SK-N-SH (cell line): ENCODE measurements at regions not wholly inside any gene's neighbourhood (a gene's known extent, or its start where the extent isn't known, plus 50 kb on each side); places are given as distances from the start of the nearest gene placed in this dataset.

ENCODE experiments used
- CTCF ChIA-PET: fragments of 300-600, 350-600 bp; formaldehyde crosslinking; extraction: SDS; loops from one replicate; lab custom pipeline; 2021; lab: Yijun Ruan, JAX
- POLR2A ChIA-PET: fragments of 350-600 bp; sonication (Branson Sonifier 250); formaldehyde crosslinking; extraction: SDS; loops from one replicate; lab custom pipeline; 2020; ENCODE audit warnings: antibody characterized with exemption, inconsistent platforms; lab: Yijun Ruan, JAX
- DNase-seq: peaks from one replicate; pipeline ENCODE4 v3.0.0; 2012
- H2AFZ ChIP-seq: fragments of 200-600 bp; sonication (generic); 2 replicates; pipeline ENCODE4 v1.8.1; 2016; ENCODE audit warnings: antibody characterized with exemption, mild to moderate bottlenecking, low read depth
- H3F3A ChIP-seq: fragments of 200-600 bp; sonication (generic); replicated peaks from 2 replicates; pipeline ENCODE3; 2016; ENCODE audit warnings: antibody characterized with exemption, mild to moderate bottlenecking; ENCODE audit not compliant: insufficient read depth
- H3K27ac ChIP-seq, 2 experiments: fragments of 200-500 bp in 1 of 2; fragments of 200-600 bp in 1 of 2; sonication (Bioruptor generic) in 1 of 2; sonication (generic), shearing (Covaris generic) in 1 of 2; 2 replicates each; pipeline versions ENCODE4 v1.5.1 to v1.6.1; 2014 to 2016; ENCODE audit warnings: low read depth in 2 of 2, inconsistent platforms in 1 of 2, low read length in 1 of 2, mild to moderate bottlenecking in 1 of 2, mixed read lengths in 1 of 2
- H3K27me3 ChIP-seq: fragments of 200-600 bp; sonication (generic), shearing (Covaris generic); 2 replicates; pipeline ENCODE4 v1.6.1; 2016; ENCODE audit warnings: mixed run types; ENCODE audit not compliant: insufficient read depth
- H3K36me3 ChIP-seq, 2 experiments: fragments of 200-500 bp in 1 of 2; fragments of 200-600 bp in 1 of 2; sonication (Bioruptor generic) in 1 of 2; sonication (generic) in 1 of 2; replicated peaks in 1 of 2; 2 replicates each; pipeline versions ENCODE3 to v1.5.1; 2014 to 2016; ENCODE audit warnings: low read length in 1 of 2, mild to moderate bottlenecking in 1 of 2; ENCODE audit not compliant: insufficient read depth in 2 of 2, control insufficient read depth in 1 of 2
- H3K4me1 ChIP-seq, 2 experiments: fragments of 200-500 bp in 1 of 2; fragments of 200-600 bp in 1 of 2; sonication (Bioruptor generic) in 1 of 2; sonication (generic), shearing (Covaris generic) in 1 of 2; 2 replicates each; pipeline versions ENCODE4 v1.5.1 to v1.6.1; 2014 to 2016; ENCODE audit warnings: low read depth in 1 of 2, low read length in 1 of 2, mixed run types in 1 of 2; ENCODE audit not compliant: insufficient read depth in 2 of 2, control insufficient read depth in 1 of 2
- H3K4me2 ChIP-seq: fragments of 200-600 bp; sonication (generic), shearing (Covaris generic); 2 replicates; pipeline ENCODE4 v1.6.1; 2017; ENCODE audit warnings: mixed run types
- H3K4me3 ChIP-seq, 2 experiments: fragments of 200-500 bp in 1 of 2; fragments of 200-600 bp in 1 of 2; sonication (Bioruptor generic) in 1 of 2; sonication (generic), shearing (Covaris generic) in 1 of 2; 2 replicates each; pipeline versions ENCODE4 v1.5.1 to v1.8.1; 2014 to 2016; ENCODE audit warnings: low read depth in 2 of 2, inconsistent platforms in 1 of 2, low read length in 1 of 2, mild to moderate bottlenecking in 1 of 2, mixed read lengths in 1 of 2, moderate library complexity in 1 of 2
- H3K79me2 ChIP-seq: fragments of 200-600 bp; sonication (generic); 2 replicates; pipeline ENCODE4 v1.8.1; 2017; ENCODE audit warnings: mild to moderate bottlenecking; ENCODE audit not compliant: insufficient read depth
- H3K9ac ChIP-seq: fragments of 200-600 bp; sonication (generic); 2 replicates; pipeline ENCODE4 v1.6.1; 2017; ENCODE audit warnings: mixed run types
- H3K9me2 ChIP-seq: fragments of 200-600 bp; sonication (generic); 2 replicates; pipeline ENCODE4 v1.6.1; 2017; ENCODE audit warnings: mixed run types
- H3K9me3 ChIP-seq: fragments of 200-600 bp; sonication (generic); 2 replicates; pipeline ENCODE4 v1.6.1; 2017; ENCODE audit warnings: mixed run types, mild to moderate bottlenecking, moderate library complexity
- H4K20me1 ChIP-seq: fragments of 200-600 bp; sonication (generic); 2 replicates; pipeline ENCODE4 v1.6.1; 2017; ENCODE audit warnings: mild to moderate bottlenecking, mixed run types; ENCODE audit not compliant: insufficient read depth
- EZH2phosphoT487 ChIP-seq: fragments of 200-600 bp; sonication (generic); IDR thresholded peaks from 2 replicates; pipeline ENCODE4 v1.6.1; 2017; ENCODE audit warnings: low read depth, mixed run types, mild to moderate bottlenecking, antibody characterized with exemption, moderate library complexity, borderline replicate concordance
- GATA2 ChIP-seq: sonication (generic); formaldehyde crosslinking; IDR thresholded peaks from 2 replicates; pipeline ENCODE4 v1.5.0; 2020; ENCODE audit warnings: mild to moderate bottlenecking, missing genetic modification reagents
- IRF3 ChIP-seq: fragments of 150-350 bp; IDR thresholded peaks from 2 replicates; pipeline ENCODE4 v1.6.1; 2016; ENCODE audit warnings: mild to moderate bottlenecking, low read depth, low read length
- MAX ChIP-seq: IDR thresholded peaks from 2 replicates; pipeline ENCODE4 v1.4.0; 2012; ENCODE audit warnings: low read depth
- MEF2A ChIP-seq: IDR thresholded peaks from 2 replicates; pipeline ENCODE4 v1.4.0; 2012; ENCODE audit warnings: low read depth, borderline replicate concordance
- RAD21 ChIP-seq: IDR thresholded peaks from 2 replicates; pipeline ENCODE4 v1.6.1; 2012; ENCODE audit warnings: mild to moderate bottlenecking, low read length
- RCOR1 ChIP-seq: fragments of 150-350 bp; IDR thresholded peaks from 2 replicates; pipeline ENCODE4 v1.6.1; 2017; ENCODE audit warnings: antibody characterized with exemption, low read length
- RFX5 ChIP-seq: IDR thresholded peaks from 2 replicates; pipeline ENCODE4 v1.6.1; 2012; ENCODE audit warnings: mild to moderate bottlenecking, improper control_type of control experiment, low read length
- SIN3A ChIP-seq: IDR thresholded peaks from 2 replicates; pipeline ENCODE4 v1.6.1; 2012; ENCODE audit warnings: low read depth, mild to moderate bottlenecking, low read length, moderate library complexity, borderline replicate concordance
- TAF1 ChIP-seq: IDR thresholded peaks from 2 replicates; pipeline ENCODE4 v1.6.1; 2012; ENCODE audit warnings: low read depth, mild to moderate bottlenecking, low read length, moderate library complexity, borderline replicate concordance
- USF2 ChIP-seq: fragments of 150-350 bp; IDR thresholded peaks from 2 replicates; pipeline ENCODE4 v1.6.1; 2017; ENCODE audit warnings: antibody characterized with exemption, low read length, low read depth, borderline replicate concordance
- WGBS: methylation state at CpG from one replicate; pipeline ENCODE4 v1.1.6; 2017; ENCODE audit warnings: low lambda C conversion rate; 5-methylcytosine and 5-hydroxymethylcytosine counted together
- TF ChIP-seq, protein P1 (sequence below): IDR thresholded peaks from 2 replicates; pipeline ENCODE4 v1.4.0; 2012; ENCODE audit warnings: low read depth, borderline replicate concordance
- TF ChIP-seq, protein P2 (sequence below): IDR thresholded peaks from 2 replicates; pipeline ENCODE4; 2012

- Histone ChIP-seq H3K4me2 (no peak overlapping the region), H3F3A (no peaks in the 10 kb centered on the region), H3K9me3 (no peaks in the 10 kb centered on the region), H3K9me2 (no peaks in the 10 kb centered on the region)
- TF ChIP-seq MAX (no peak), RAD21 (peak; percentile 6; the same call in 1 of the 2 replicates)
- TF ChIP-seq, all 33 proteins: peak for 1
- Histone ChIP-seq H3K79me2 (no peaks in the 10 kb centered on the region), H3K36me3 (no peaks in the 10 kb centered on the region), H3K9ac (no peak overlapping the region), H2AFZ (no peak overlapping the region), H3K27me3 (no peaks in the 10 kb centered on the region), H3K27ac (no peak overlapping the region), H3K4me3 (no peak overlapping the region), H3K4me1 (peaks cover 0 to 3% of the 10 kb centered on the region in 2 experiments; a peak in 1 of 4 replicates), H4K20me1 (no peaks in the 10 kb centered on the region)
- POLR2A ChIA-PET = no interaction called here
- CTCF ChIA-PET = interaction anchor here (1.3 kb wide), 2 partner anchors 17 to 23 kb away, joined by 3 read pairs; no protein-coding TSS in a partner anchor
- DNase-seq = no peak
- WGBS = 28% methylated on average over 3 of the region's 4 CpGs
Observed at GRCh38 chr18:64330161-64330560, 181.3 kb upstream of the LINC00305 start.

GRCh38 chr18:64322189-64322588 lies 173.3 kb upstream of the LINC00305 start:
- WGBS = 0% methylated on average over 1 of the region's 1 CpG
- DNase-seq = no peak
- Histone ChIP-seq H3K4me3 (no peak overlapping the region), H3K9me2 (no peaks in the 10 kb centered on the region), H3K27me3 (no peaks in the 10 kb centered on the region), H3F3A (no peaks in the 10 kb centered on the region), H3K4me2 (no peak overlapping the region), H3K27ac (no peak overlapping the region), H3K9ac (no peak overlapping the region), H3K79me2 (no peaks in the 10 kb centered on the region), H3K36me3 (no peaks in the 10 kb centered on the region), H4K20me1 (no peaks in the 10 kb centered on the region), H2AFZ (no peak overlapping the region), H3K9me3 (peaks cover 9% of the 10 kb centered on the region; the same call in 1 of the 2 replicates), H3K4me1 (no peaks in the 10 kb centered on the region)
- POLR2A ChIA-PET = no interaction called here
- CTCF ChIA-PET = no interaction called here
- TF ChIP-seq GATA2 = no peak
- TF ChIP-seq RCOR1 = no peak
- no peak for TF ChIP-seq USF2
- no peak for TF ChIP-seq MEF2A
- no peak for TF ChIP-seq SIN3A
- no peak for TF ChIP-seq RFX5
- TF ChIP-seq IRF3 = no peak

GRCh38 chr18:64318547-64318946 lies 169.7 kb upstream of the LINC00305 start:
- Histone ChIP-seq H3K9me2 (no peaks in the 10 kb centered on the region), H3K36me3 (no peaks in the 10 kb centered on the region), H3K27ac (no peak overlapping the region), H3K9me3 (peaks cover 8% of the 10 kb centered on the region; the same call in 1 of the 2 replicates), H3K9ac (no peak overlapping the region), H4K20me1 (no peaks in the 10 kb centered on the region), H3K4me2 (no peak overlapping the region), H3K4me1 (no peaks in the 10 kb centered on the region), H3F3A (no peaks in the 10 kb centered on the region), H3K79me2 (no peaks in the 10 kb centered on the region), H3K27me3 (no peaks in the 10 kb centered on the region), H2AFZ (no peak overlapping the region), H3K4me3 (no peak overlapping the region)
- CTCF ChIA-PET = no interaction called here
- POLR2A ChIA-PET = no interaction called here
- TF ChIP-seq TAF1 (no peak), EZH2phosphoT487 (no peak), GATA2 (no peak)
- TF ChIP-seq, protein P1, sequence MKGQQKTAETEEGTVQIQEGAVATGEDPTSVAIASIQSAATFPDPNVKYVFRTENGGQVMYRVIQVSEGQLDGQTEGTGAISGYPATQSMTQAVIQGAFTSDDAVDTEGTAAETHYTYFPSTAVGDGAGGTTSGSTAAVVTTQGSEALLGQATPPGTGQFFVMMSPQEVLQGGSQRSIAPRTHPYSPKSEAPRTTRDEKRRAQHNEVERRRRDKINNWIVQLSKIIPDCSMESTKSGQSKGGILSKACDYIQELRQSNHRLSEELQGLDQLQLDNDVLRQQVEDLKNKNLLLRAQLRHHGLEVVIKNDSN = no peak
- TF ChIP-seq, protein P2, sequence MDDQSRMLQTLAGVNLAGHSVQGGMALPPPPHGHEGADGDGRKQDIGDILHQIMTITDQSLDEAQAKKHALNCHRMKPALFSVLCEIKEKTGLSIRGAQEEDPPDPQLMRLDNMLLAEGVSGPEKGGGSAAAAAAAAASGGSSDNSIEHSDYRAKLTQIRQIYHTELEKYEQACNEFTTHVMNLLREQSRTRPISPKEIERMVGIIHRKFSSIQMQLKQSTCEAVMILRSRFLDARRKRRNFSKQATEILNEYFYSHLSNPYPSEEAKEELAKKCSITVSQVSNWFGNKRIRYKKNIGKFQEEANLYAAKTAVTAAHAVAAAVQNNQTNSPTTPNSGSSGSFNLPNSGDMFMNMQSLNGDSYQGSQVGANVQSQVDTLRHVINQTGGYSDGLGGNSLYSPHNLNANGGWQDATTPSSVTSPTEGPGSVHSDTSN = no peak
- DNase-seq = no peak
- WGBS = 14% methylated on average over 1 of the region's 1 CpG
